ENCODE measurements at regions not wholly inside any gene's neighbourhood (a gene's known extent, or its start where the extent isn't known, plus 50 kb on each side); places are given as distances from the start of the nearest gene placed in this dataset.

DNA sequence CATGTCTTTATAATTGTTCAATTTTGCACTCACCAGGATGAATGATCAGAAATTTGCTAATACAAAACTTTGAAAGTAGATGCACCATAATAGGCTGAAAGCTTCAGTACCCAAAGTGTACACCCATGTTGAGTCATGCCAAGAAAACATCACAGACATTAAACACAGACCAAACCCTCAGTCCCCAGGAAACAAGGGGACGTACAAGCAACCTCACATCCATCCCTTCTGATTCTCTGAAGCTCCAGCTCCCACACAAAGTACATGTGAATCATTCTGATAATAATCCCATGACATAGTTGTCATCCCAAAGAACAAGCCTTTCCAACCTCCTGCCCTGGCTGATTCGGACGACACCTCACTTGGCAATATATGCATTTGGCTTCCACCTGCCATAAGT lies 183.8 kb downstream of the SNX19 start:
- Histone ChIP-seq H3K36me3 (ENCODE audit: control insufficient read depth in 4 of 4, insufficient read depth in 3 of 4, low read depth in 1 of 4, low read length in 3 of 4) (no peaks in the 10 kb centered on the region), H3K27ac (ENCODE audit: low read depth in 1 of 2, low read length in 2 of 2) (no peak overlapping the region), H3K9me3 (ENCODE audit: control insufficient read depth in 4 of 4, low read length in 3 of 4) (peaks cover 9 to 27% (median 16%) of the 10 kb centered on the region in 4 donors), H3K27me3 (ENCODE audit: control insufficient read depth in 4 of 4, insufficient read depth in 4 of 4, low read length in 3 of 4) (peaks cover 0 to 3% (median 0%) of the 10 kb centered on the region in 4 donors), H3K9ac (ENCODE audit: low read depth in 1 of 2, low read length in 2 of 2) (no peak overlapping the region), H3K4me3 (ENCODE audit: low read depth in 1 of 3, low read length in 3 of 3) (no peak overlapping the region), H3K4me1 (ENCODE audit: control insufficient read depth in 4 of 4, insufficient read depth in 4 of 4, low read length in 3 of 4) (no peaks in the 10 kb centered on the region)
- WGBS = 81% methylated on average over 3 of the region's 3 CpGs
- no peak for DNase-seq (ENCODE audit: low spot score)
- no peak for TF ChIP-seq HNF4G (IDR thresholded peaks at IDR 0.05)
- TF ChIP-seq, protein P1, sequence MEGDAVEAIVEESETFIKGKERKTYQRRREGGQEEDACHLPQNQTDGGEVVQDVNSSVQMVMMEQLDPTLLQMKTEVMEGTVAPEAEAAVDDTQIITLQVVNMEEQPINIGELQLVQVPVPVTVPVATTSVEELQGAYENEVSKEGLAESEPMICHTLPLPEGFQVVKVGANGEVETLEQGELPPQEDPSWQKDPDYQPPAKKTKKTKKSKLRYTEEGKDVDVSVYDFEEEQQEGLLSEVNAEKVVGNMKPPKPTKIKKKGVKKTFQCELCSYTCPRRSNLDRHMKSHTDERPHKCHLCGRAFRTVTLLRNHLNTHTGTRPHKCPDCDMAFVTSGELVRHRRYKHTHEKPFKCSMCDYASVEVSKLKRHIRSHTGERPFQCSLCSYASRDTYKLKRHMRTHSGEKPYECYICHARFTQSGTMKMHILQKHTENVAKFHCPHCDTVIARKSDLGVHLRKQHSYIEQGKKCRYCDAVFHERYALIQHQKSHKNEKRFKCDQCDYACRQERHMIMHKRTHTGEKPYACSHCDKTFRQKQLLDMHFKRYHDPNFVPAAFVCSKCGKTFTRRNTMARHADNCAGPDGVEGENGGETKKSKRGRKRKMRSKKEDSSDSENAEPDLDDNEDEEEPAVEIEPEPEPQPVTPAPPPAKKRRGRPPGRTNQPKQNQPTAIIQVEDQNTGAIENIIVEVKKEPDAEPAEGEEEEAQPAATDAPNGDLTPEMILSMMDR (IDR thresholded peaks at IDR 0.05; ENCODE audit: low read depth, low read length, missing input control) = no peak
- TF ChIP-seq, protein P2, sequence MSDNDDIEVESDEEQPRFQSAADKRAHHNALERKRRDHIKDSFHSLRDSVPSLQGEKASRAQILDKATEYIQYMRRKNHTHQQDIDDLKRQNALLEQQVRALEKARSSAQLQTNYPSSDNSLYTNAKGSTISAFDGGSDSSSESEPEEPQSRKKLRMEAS (IDR thresholded peaks at IDR 0.05) = no peak
- TF ChIP-seq NR2F2 (IDR thresholded peaks at IDR 0.05) = no peak
- TF ChIP-seq YY1 (IDR thresholded peaks at IDR 0.05) = no peak
- no peak for TF ChIP-seq FOXA1 (IDR thresholded peaks at IDR 0.05)
- TF ChIP-seq, protein P3, sequence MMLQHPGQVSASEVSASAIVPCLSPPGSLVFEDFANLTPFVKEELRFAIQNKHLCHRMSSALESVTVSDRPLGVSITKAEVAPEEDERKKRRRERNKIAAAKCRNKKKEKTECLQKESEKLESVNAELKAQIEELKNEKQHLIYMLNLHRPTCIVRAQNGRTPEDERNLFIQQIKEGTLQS (IDR thresholded peaks at IDR 0.05) = no peak
- TF ChIP-seq, protein P4, sequence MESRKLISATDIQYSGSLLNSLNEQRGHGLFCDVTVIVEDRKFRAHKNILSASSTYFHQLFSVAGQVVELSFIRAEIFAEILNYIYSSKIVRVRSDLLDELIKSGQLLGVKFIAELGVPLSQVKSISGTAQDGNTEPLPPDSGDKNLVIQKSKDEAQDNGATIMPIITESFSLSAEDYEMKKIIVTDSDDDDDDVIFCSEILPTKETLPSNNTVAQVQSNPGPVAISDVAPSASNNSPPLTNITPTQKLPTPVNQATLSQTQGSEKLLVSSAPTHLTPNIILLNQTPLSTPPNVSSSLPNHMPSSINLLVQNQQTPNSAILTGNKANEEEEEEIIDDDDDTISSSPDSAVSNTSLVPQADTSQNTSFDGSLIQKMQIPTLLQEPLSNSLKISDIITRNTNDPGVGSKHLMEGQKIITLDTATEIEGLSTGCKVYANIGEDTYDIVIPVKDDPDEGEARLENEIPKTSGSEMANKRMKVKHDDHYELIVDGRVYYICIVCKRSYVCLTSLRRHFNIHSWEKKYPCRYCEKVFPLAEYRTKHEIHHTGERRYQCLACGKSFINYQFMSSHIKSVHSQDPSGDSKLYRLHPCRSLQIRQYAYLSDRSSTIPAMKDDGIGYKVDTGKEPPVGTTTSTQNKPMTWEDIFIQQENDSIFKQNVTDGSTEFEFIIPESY (IDR thresholded peaks at IDR 0.05) = no peak
- TF ChIP-seq FOXA2 (IDR thresholded peaks at IDR 0.05) = no peak
- TF ChIP-seq GABPA (IDR thresholded peaks at IDR 0.05 in 1 of 2, conservative IDR thresholded peaks at IDR 0.05 in 1 of 2) = no peak
- TF ChIP-seq HNF4A (conservative IDR thresholded peaks at IDR 0.05) = no peak
- no peak for TF ChIP-seq EGR1 (IDR thresholded peaks at IDR 0.05; ENCODE audit: low read depth in 2 of 2)

DNA sequence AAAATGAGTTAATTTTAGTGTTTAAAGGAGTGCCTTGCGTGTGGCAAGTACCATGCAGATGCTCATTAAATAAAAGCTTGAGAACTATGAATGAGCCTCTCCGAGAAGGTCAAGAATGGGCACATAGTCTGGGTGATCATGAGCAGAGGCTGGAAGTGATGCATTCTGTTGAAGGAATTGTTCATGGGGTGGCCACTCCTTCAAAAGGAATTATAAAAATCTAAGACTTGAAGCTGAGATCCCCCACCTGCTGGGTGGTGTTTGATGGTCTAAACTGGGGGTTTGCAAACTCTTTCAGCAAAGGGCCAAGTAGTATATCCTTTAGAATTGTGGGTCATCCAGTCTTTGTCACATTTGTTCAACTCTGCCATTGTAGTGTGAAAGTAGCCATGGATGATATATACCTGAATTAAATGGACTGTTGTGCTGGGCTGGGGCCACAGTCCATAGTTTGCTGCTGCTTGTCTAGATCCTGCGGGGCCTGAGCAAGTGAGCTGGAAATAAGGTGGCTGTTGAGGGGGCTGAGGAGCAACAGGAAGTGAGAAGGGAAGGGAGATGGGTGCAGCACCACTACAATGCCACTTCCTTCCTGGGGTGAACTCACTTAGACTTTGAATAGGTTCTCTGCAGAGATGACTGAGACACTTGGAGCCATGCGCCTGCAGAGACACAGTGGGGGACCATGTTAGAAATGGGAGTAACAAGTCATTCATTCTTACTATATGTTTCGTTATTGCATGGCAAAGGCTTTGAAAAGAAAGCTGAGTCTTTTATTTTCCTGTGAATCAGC lies 179.0 kb downstream of the SNX19 start:
- no peak for DNase-seq (ENCODE audit: low spot score)
- H3K9me3 ChIP-seq (ENCODE audit: control insufficient read depth in 4 of 4, low read length in 3 of 4) = peaks cover 0 to 13% (median 8%) of the 10 kb centered on the region in 4 donors

More for the DNA sequence above, 179.0 kb downstream of the SNX19 start:
- H3K27me3 ChIP-seq (ENCODE audit: control insufficient read depth in 4 of 4, insufficient read depth in 4 of 4, low read length in 3 of 4) = peaks cover 0 to 4% (median 0%) of the 10 kb centered on the region in 4 donors
- no peaks in the 10 kb centered on the region for H3K36me3 ChIP-seq (ENCODE audit: control insufficient read depth in 4 of 4, insufficient read depth in 3 of 4, low read depth in 1 of 4, low read length in 3 of 4)
- no peak overlapping the region for H3K9ac ChIP-seq (ENCODE audit: low read depth in 1 of 2, low read length in 2 of 2)
- no peaks in the 10 kb centered on the region for H3K4me1 ChIP-seq (ENCODE audit: control insufficient read depth in 4 of 4, insufficient read depth in 4 of 4, low read length in 3 of 4)
- no peak for TF ChIP-seq RAD21 (IDR thresholded peaks at IDR 0.05)
- TF ChIP-seq RXRA (IDR thresholded peaks at IDR 0.05) = no peak
- peak overlapping the region in 1 of 2 donors; percentile 42 for H3K27ac ChIP-seq (ENCODE audit: low read depth in 1 of 2, low read length in 2 of 2)
- WGBS = 73% methylated on average over 5 of the region's 5 CpGs
- H3K4me3 ChIP-seq (ENCODE audit: low read depth in 1 of 3, low read length in 3 of 3) = no peak overlapping the region
